Activated T-helper 17 cell treated with anti-CD3 and anti-CD28 coated beads, Interleukin-2, amount 50 U/mL, for 72 hours (primary cell): ENCODE measurements at regions not wholly inside any gene's neighbourhood (a gene's known extent, or its start where the extent isn't known, plus 50 kb on each side); places are given as distances from the start of the nearest gene placed in this dataset.
"Not testable (repeated sequence)": the region's sequence is repeated elsewhere in the genome, so short reads cannot be mapped to it uniquely, and the experiment has no call there.

Source experiments
- ATAC-seq: fragments of 150-1000 bp; cut with Tn5 transposase; replicated peaks from 2 replicates; pipeline ENCODE4 v1.10.0; 2021; ENCODE audit warnings: mild to moderate bottlenecking, moderate library complexity
- H3K27ac Mint-ChIP-seq: one replicate; pipeline ENCODE4 v1.8.0; 2022; ENCODE audit warnings: mixed read lengths
- H3K27me3 Mint-ChIP-seq: one replicate; pipeline ENCODE4 v1.8.0; 2022; ENCODE audit warnings: mixed read lengths
- H3K36me3 Mint-ChIP-seq: one replicate; pipeline ENCODE4 v1.8.0; 2022; ENCODE audit warnings: low read depth, mild to moderate bottlenecking, mixed read lengths
- H3K4me1 Mint-ChIP-seq: one replicate; pipeline ENCODE4 v1.8.0; 2022; ENCODE audit warnings: mixed read lengths
- H3K4me3 Mint-ChIP-seq: one replicate; pipeline ENCODE4 v1.8.0; 2022; ENCODE audit warnings: mild to moderate bottlenecking, mixed read lengths
- H3K9me3 Mint-ChIP-seq: one replicate; pipeline ENCODE4 v1.8.0; 2022; ENCODE audit warnings: mixed read lengths

GRCh38 chr1:166471359-166471758, 304.6 kb upstream of the FAM78B start:
- no peak for ATAC-seq
- H3K36me3 Mint-ChIP-seq: no peaks in the 10 kb centered on the region
- H3K4me3 Mint-ChIP-seq: no peak overlapping the region
- peaks cover 35% of the 10 kb centered on the region for H3K27me3 Mint-ChIP-seq
- H3K27ac Mint-ChIP-seq: no peak overlapping the region
- no peaks in the 10 kb centered on the region for H3K4me1 Mint-ChIP-seq
- peaks cover 6% of the 10 kb centered on the region for H3K9me3 Mint-ChIP-seq

GRCh38 chr1:166479052-166479631, 312.3 kb upstream of the FAM78B start:
- Mint-ChIP-seq H3K27me3 (no peaks in the 10 kb centered on the region), H3K27ac (no peak overlapping the region), H3K4me1 (no peaks in the 10 kb centered on the region), H3K36me3 (no peaks in the 10 kb centered on the region), H3K4me3 (no peak overlapping the region), H3K9me3 (no peaks in the 10 kb centered on the region)
- no peak for ATAC-seq

- Mint-ChIP-seq H3K27me3 (no peaks in the 10 kb centered on the region), H3K36me3 (no peaks in the 10 kb centered on the region), H3K27ac (no peak overlapping the region), H3K4me3 (no peak overlapping the region), H3K9me3 (no peaks in the 10 kb centered on the region), H3K4me1 (peaks cover 5% of the 10 kb centered on the region)
- ATAC-seq: no peak
Measured at GRCh38 chr1:166484471-166484870, 317.7 kb upstream of the FAM78B start.

- no peak overlapping the region for H3K4me3 Mint-ChIP-seq
- ATAC-seq: no peak
- H3K9me3 Mint-ChIP-seq: no peaks in the 10 kb centered on the region
Measured at GRCh38 chr1:166484871-166485270, 318.1 kb upstream of the FAM78B start.

GRCh38 chr1:166485620-166486019, 318.8 kb upstream of the FAM78B start:
- H3K36me3 Mint-ChIP-seq: no peaks in the 10 kb centered on the region
- H3K4me1 Mint-ChIP-seq: peaks cover 5% of the 10 kb centered on the region
- H3K27me3 Mint-ChIP-seq: no peaks in the 10 kb centered on the region
- no peak for ATAC-seq
- no peak overlapping the region for H3K27ac Mint-ChIP-seq
- no peak overlapping the region for H3K4me3 Mint-ChIP-seq
- no peaks in the 10 kb centered on the region for H3K9me3 Mint-ChIP-seq

More at GRCh38 chr1:166484871-166485270, 318.1 kb upstream of the FAM78B start:
- peaks cover 5% of the 10 kb centered on the region for H3K4me1 Mint-ChIP-seq
- H3K36me3 Mint-ChIP-seq: no peaks in the 10 kb centered on the region
- H3K27me3 Mint-ChIP-seq: no peaks in the 10 kb centered on the region
- H3K27ac Mint-ChIP-seq: no peak overlapping the region

GRCh38 chr1:166488327-166488726, 321.5 kb upstream of the FAM78B start:
- ATAC-seq: no peak
- H3K4me3 Mint-ChIP-seq: no peak overlapping the region
- H3K4me1 Mint-ChIP-seq: peaks cover 5% of the 10 kb centered on the region
- H3K27ac Mint-ChIP-seq: no peak overlapping the region
- H3K27me3 Mint-ChIP-seq: no peaks in the 10 kb centered on the region
- no peaks in the 10 kb centered on the region for H3K9me3 Mint-ChIP-seq
- no peaks in the 10 kb centered on the region for H3K36me3 Mint-ChIP-seq

- ATAC-seq: no peak
- no peaks in the 10 kb centered on the region for H3K36me3 Mint-ChIP-seq
Measured at GRCh38 chr1:166489356-166489669, 322.5 kb upstream of the FAM78B start.

GRCh38 chr1:166489670-166490436, 323.1 kb upstream of the FAM78B start:
- Mint-ChIP-seq H3K4me3 (no peak overlapping the region), H3K27me3 (no peaks in the 10 kb centered on the region), H3K36me3 (no peaks in the 10 kb centered on the region), H3K4me1 (peaks cover 5% of the 10 kb centered on the region), H3K9me3 (no peaks in the 10 kb centered on the region), H3K27ac (no peak overlapping the region)
- ATAC-seq: peak; percentile 83

More at GRCh38 chr1:166489356-166489669, 322.5 kb upstream of the FAM78B start:
- Mint-ChIP-seq H3K4me3 (no peak overlapping the region), H3K27me3 (no peaks in the 10 kb centered on the region), H3K9me3 (no peaks in the 10 kb centered on the region), H3K27ac (no peak overlapping the region), H3K4me1 (peaks cover 5% of the 10 kb centered on the region)

- Mint-ChIP-seq H3K9me3 (no peaks in the 10 kb centered on the region), H3K27me3 (no peaks in the 10 kb centered on the region)
- ATAC-seq: no peak
Measured at GRCh38 chr1:166490437-166490991, 323.7 kb upstream of the FAM78B start.

GRCh38 chr1:166493765-166494164, 327.0 kb upstream of the FAM78B start:
- H3K4me1 Mint-ChIP-seq, H3K27me3 Mint-ChIP-seq, H3K4me3 Mint-ChIP-seq, H3K9me3 Mint-ChIP-seq, ATAC-seq, H3K27ac Mint-ChIP-seq, H3K36me3 Mint-ChIP-seq: not testable (repeated sequence)

More at GRCh38 chr1:166490437-166490991, 323.7 kb upstream of the FAM78B start:
- Mint-ChIP-seq H3K4me1 (peaks cover 5% of the 10 kb centered on the region), H3K27ac (no peak overlapping the region), H3K36me3 (no peaks in the 10 kb centered on the region), H3K4me3 (no peak overlapping the region)

- H3K27me3 Mint-ChIP-seq: peaks cover 4% of the 10 kb centered on the region
- no peaks in the 10 kb centered on the region for H3K9me3 Mint-ChIP-seq
- no peaks in the 10 kb centered on the region for H3K36me3 Mint-ChIP-seq
- no peaks in the 10 kb centered on the region for H3K4me1 Mint-ChIP-seq
- no peak overlapping the region for H3K4me3 Mint-ChIP-seq
- H3K27ac Mint-ChIP-seq: no peak overlapping the region
- no peak for ATAC-seq
Measured at GRCh38 chr1:166507347-166507746, 331.9 kb upstream of the POGK start.

- peaks cover 9% of the 10 kb centered on the region for H3K27me3 Mint-ChIP-seq
- no peaks in the 10 kb centered on the region for H3K36me3 Mint-ChIP-seq
- no peaks in the 10 kb centered on the region for H3K4me1 Mint-ChIP-seq
- H3K4me3 Mint-ChIP-seq: no peak overlapping the region
- no peak overlapping the region for H3K27ac Mint-ChIP-seq
- ATAC-seq: no peak
- peaks cover 4% of the 10 kb centered on the region for H3K9me3 Mint-ChIP-seq
Measured at GRCh38 chr1:166511761-166512160, 327.5 kb upstream of the POGK start.

GRCh38 chr1:166514067-166514466, 325.2 kb upstream of the POGK start:
- Mint-ChIP-seq H3K9me3 (peaks cover 4% of the 10 kb centered on the region), H3K36me3 (no peaks in the 10 kb centered on the region), H3K4me3 (no peak overlapping the region), H3K27me3 (peaks cover 12% of the 10 kb centered on the region), H3K27ac (no peak overlapping the region), H3K4me1 (no peaks in the 10 kb centered on the region)
- ATAC-seq: no peak

GRCh38 chr1:166527752-166528151, 311.5 kb upstream of the POGK start:
- ATAC-seq: no peak
- peaks cover 16% of the 10 kb centered on the region for H3K27me3 Mint-ChIP-seq
- H3K9me3 Mint-ChIP-seq: no peaks in the 10 kb centered on the region
- H3K36me3 Mint-ChIP-seq: no peaks in the 10 kb centered on the region
- H3K27ac Mint-ChIP-seq: no peak overlapping the region
- H3K4me1 Mint-ChIP-seq: no peaks in the 10 kb centered on the region
- H3K4me3 Mint-ChIP-seq: no peak overlapping the region

GRCh38 chr1:166538646-166539045, 300.6 kb upstream of the POGK start:
- peaks cover 3% of the 10 kb centered on the region for H3K9me3 Mint-ChIP-seq
- no peak for ATAC-seq

More at GRCh38 chr1:166538646-166539045, 300.6 kb upstream of the POGK start:
- H3K27me3 Mint-ChIP-seq: peaks cover 10% of the 10 kb centered on the region
- no peaks in the 10 kb centered on the region for H3K36me3 Mint-ChIP-seq
- H3K27ac Mint-ChIP-seq: no peak overlapping the region
- no peak overlapping the region for H3K4me3 Mint-ChIP-seq
- no peaks in the 10 kb centered on the region for H3K4me1 Mint-ChIP-seq
